SKM-1 (cell line): ENCODE measurements at regions not wholly inside any gene's neighbourhood (a gene's known extent, or its start where the extent isn't known, plus 50 kb on each side); places are given as distances from the start of the nearest gene placed in this dataset.
"Not testable (repeated sequence)": the region's sequence is repeated elsewhere in the genome, so short reads cannot be mapped to it uniquely, and the experiment has no call there.

Source experiments
- DNase-seq: peaks from one replicate; lab custom pipeline; 2025; ENCODE audit not compliant: unreplicated experiment; lab: John Stamatoyannopoulos, UW

GRCh38 chr7:36058020-36058592 is 94.9 kb upstream of the EEPD1 start:
- no peak for DNase-seq

- DNase-seq, result not testable (repeated sequence)
Observed at GRCh38 chr7:36060388-36060787, 92.7 kb upstream of the EEPD1 start.

- no peak for DNase-seq
Observed at GRCh38 chr7:36062154-36062815, 90.8 kb upstream of the EEPD1 start.

- no peak for DNase-seq
Observed at GRCh38 chr7:36064676-36065075, 88.4 kb upstream of the EEPD1 start.

- not testable (repeated sequence) for DNase-seq
Observed at GRCh38 chr7:36065563-36066342, 87.3 kb upstream of the EEPD1 start.

- DNase-seq, result no peak
Observed at GRCh38 chr7:36066343-36066664, 86.8 kb upstream of the EEPD1 start.

GRCh38 chr7:36070230-36070629 is 82.8 kb upstream of the EEPD1 start:
- no peak for DNase-seq

- DNase-seq, result no peak
Observed at GRCh38 chr7:36071605-36072004, 81.4 kb upstream of the EEPD1 start.

- DNase-seq, result no peak
Observed at GRCh38 chr7:36072620-36073019, 80.4 kb upstream of the EEPD1 start.

- DNase-seq, result no peak
Observed at GRCh38 chr7:36075561-36075960, 77.5 kb upstream of the EEPD1 start.

- no peak for DNase-seq
Observed at GRCh38 chr7:36076074-36076473, 77.0 kb upstream of the EEPD1 start.

GRCh38 chr7:36078816-36079360 is 74.2 kb upstream of the EEPD1 start:
- no peak for DNase-seq

GRCh38 chr7:36079446-36080025 is 73.5 kb upstream of the EEPD1 start:
- no peak for DNase-seq

GRCh38 chr7:36080843-36081242 is 72.2 kb upstream of the EEPD1 start:
- no peak for DNase-seq

GRCh38 chr7:36082216-36082615 is 70.8 kb upstream of the EEPD1 start:
- no peak for DNase-seq

- no peak for DNase-seq
Observed at GRCh38 chr7:36082910-36083309, 70.1 kb upstream of the EEPD1 start.

- DNase-seq, result no peak
Observed at GRCh38 chr7:36083626-36084380, 69.3 kb upstream of the EEPD1 start.

- DNase-seq, result no peak
Observed at GRCh38 chr7:36084485-36085091, 68.5 kb upstream of the EEPD1 start.

- no peak for DNase-seq
Observed at GRCh38 chr7:36085096-36085495, 68.0 kb upstream of the EEPD1 start.

GRCh38 chr7:36086571-36086970 is 66.5 kb upstream of the EEPD1 start:
- DNase-seq, result no peak

- no peak for DNase-seq
Observed at GRCh38 chr7:36088553-36088952, 64.5 kb upstream of the EEPD1 start.
